Heart right ventricle (tissue), 16 donors: ENCODE measurements at regions not wholly inside any gene's neighbourhood (a gene's known extent, or its start where the extent isn't known, plus 50 kb on each side); places are given as distances from the start of the nearest gene placed in this dataset.

Experiments
- ATAC-seq, 8 donors: fragments of 200-7000 bp; cut with Tn5 transposase; one replicate each; pipeline ENCODE4 v1.9.1; 2020; ENCODE audit warnings: mild to moderate bottlenecking in 8 of 8, moderate library complexity in 8 of 8, moderate number of reproducible peaks in 1 of 8
- DNase-seq, 2 donors: peaks; one replicate each; pipeline ENCODE4 v3.0.0-alpha.2; 2020
- H3K27ac ChIP-seq, 10 donors: fragments of 200-600 bp; sonication (generic) in 2 of 10; one replicate each; pipeline versions ENCODE4 v1.5.0 to v1.8.0; 2020 to 2022; ENCODE audit warnings: mild to moderate bottlenecking in 3 of 10
- H3K27me3 ChIP-seq, 7 donors: fragments of 200-600 bp; one replicate each; pipeline ENCODE4 v1.8.0; 2021 to 2022; ENCODE audit warnings: mild to moderate bottlenecking in 2 of 7
- H3K36me3 ChIP-seq, 9 donors: fragments of 200-600 bp; sonication (generic) in 1 of 9; one replicate each; pipeline versions ENCODE4 v1.5.0 to v1.8.0; 2020 to 2022; ENCODE audit warnings: mild to moderate bottlenecking in 2 of 9
- H3K4me1 ChIP-seq, 9 donors: fragments of 200-600 bp; sonication (generic) in 1 of 9; one replicate each; pipeline versions ENCODE4 v1.5.0 to v1.8.0; 2020 to 2022; ENCODE audit warnings: mild to moderate bottlenecking in 4 of 9
- H3K4me3 ChIP-seq, 10 donors: fragments of 200-600 bp; sonication (generic) in 2 of 10; one replicate each; pipeline versions ENCODE4 v1.5.0 to v1.8.0; 2020 to 2022; ENCODE audit warnings: mild to moderate bottlenecking in 7 of 10, moderate library complexity in 2 of 10
- H3K9me3 ChIP-seq, 11 donors: fragments of 200-600 bp in 10 of 11; sonication (generic) in 2 of 11; one replicate each; pipeline versions ENCODE4 v1.5.0 to v1.8.0; 2013 to 2022; ENCODE audit warnings: mild to moderate bottlenecking in 2 of 11, control low read depth in 1 of 11, moderate library complexity in 1 of 11
- CTCF ChIP-seq, 9 donors: fragments of 200-600 bp; sonication (generic) in 2 of 9; IDR thresholded peaks; one replicate each; pipeline versions ENCODE4 v1.5.0 to v1.8.0; 2021 to 2022; ENCODE audit warnings: antibody characterized with exemption in 9 of 9, mild to moderate bottlenecking in 5 of 9, moderate library complexity in 1 of 9
- WGBS, 2 donors: extraction: QIAGEN DNeasy Blood & Tissue Kit; methylation state at CpG; one replicate each; pipeline ENCODE4 v1.1.7; 2013; ENCODE audit warnings: inconsistent platforms in 1 of 2; 5-methylcytosine and 5-hydroxymethylcytosine counted together
- intact Hi-C, 10 donors: fragments of 100-400 bp; cut with DNase I; formaldehyde crosslinking; loops; one replicate each; pipeline versions ENCODE4 v1.11.1 to v1.14.2; 2022
- donor health status: Arrhythmogenic right ventricular cardiomyopathy.
- donor health status: ischemic (EF 13 %, LVEDD 7.1; RV severe dilation, severe dysfunction).
- donor health status: healthy with polysubstance abuse.
- donor health status: DM: no; HTN: yes; CAD: no.
- donor health status: DM: no; HTN: no; CAD: no.
- donor health status: ischemic (EF 25% LVEDD 6.9; RV normal size, moderate dysfunction).
- donor health status: ischemic (EF 25% LVEDD 5.7; RV mildly dilated, moderate dysfunction).
- donor health status: healthy.
- donor health status: DM: yes; HTN: yes; CAD: no.
- donor health status: Ischemic cardiomyopathy.
- donor health status: ischemic (EF 35%, LVEDD 5.7; RV mildly dilated, moderate dysfunction).
- donor health status: nonischemic (EF 11% LVEDD 7.7; RV severe dilation, severe dysfunction).
- donor health status: DM: yes; HTN: yes; CAD: no.
- donor health status: PGD.
- donor health status: ischemic (EF 29% LVEDD 5.4; RV normal size, mild dysfunction).
- donor health status: nonischemic (EF 23%, LVEDD 6.1; RV moderate dilation, normal function).

- no peak for TF ChIP-seq CTCF (IDR thresholded peaks at IDR 0.05)
- Histone ChIP-seq H3K27ac (no peak overlapping the region), H3K4me3 (no peak overlapping the region), H3K36me3 (no peaks in the 10 kb centered on the region), H3K4me1 (peaks cover 4 to 35% (median 25%) of the 10 kb centered on the region in 9 donors), H3K27me3 (peaks cover 0 to 44% (median 35%) of the 10 kb centered on the region in 7 donors), H3K9me3 (no peaks in the 10 kb centered on the region)
- ATAC-seq (no peak), DNase-seq (no peak)
- intact Hi-C loops: loop anchor here in 1 of 10 donors (10.0 kb wide), 1 partner anchor 91 kb away; no protein-coding TSS in a partner anchor
- 38 to 45% methylated on average over 3 of the region's 3 CpGs for WGBS, 2 donors
Observed at GRCh38 chr6:166003569-166003968, 164.1 kb downstream of the TBXT start.

DNA sequence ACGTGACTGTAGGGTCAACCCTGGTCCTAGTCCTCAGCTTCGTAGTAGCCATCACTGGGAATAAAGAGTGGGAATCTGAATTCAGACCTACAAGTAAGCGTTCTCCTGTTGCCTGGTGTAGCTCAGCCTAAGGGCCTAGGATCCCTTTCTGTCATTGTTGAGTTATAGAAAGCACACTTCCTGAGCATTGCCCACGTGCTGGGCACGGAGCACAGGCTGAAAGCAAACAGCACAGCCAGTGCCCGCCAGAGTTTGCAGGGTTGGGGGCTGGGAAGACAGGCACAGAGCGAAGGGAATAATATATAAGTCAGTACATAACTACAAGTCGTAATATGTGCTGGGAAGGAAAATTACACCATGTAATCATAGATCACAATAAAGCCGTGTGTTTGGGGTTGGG is 166.3 kb downstream of the TBXT start:
- TF ChIP-seq CTCF (IDR thresholded peaks at IDR 0.05): no peak
- H3K27me3 ChIP-seq: peaks cover 0 to 22% (median 13%) of the 10 kb centered on the region in 7 donors
- no peak overlapping the region for H3K27ac ChIP-seq
- no peaks in the 10 kb centered on the region for H3K9me3 ChIP-seq
- ATAC-seq: no peak
- H3K4me1 ChIP-seq: peaks cover 0 to 13% (median 7%) of the 10 kb centered on the region in 9 donors
- no peaks in the 10 kb centered on the region for H3K36me3 ChIP-seq
- no peak for DNase-seq
- 77 to 79% methylated on average over 9 of the region's 9 CpGs for WGBS, 2 donors
- intact Hi-C loops: loop anchor here in 1 of 10 donors (10.0 kb wide), 1 partner anchor 93 kb away; no protein-coding TSS in a partner anchor
- no peak overlapping the region for H3K4me3 ChIP-seq

DNA sequence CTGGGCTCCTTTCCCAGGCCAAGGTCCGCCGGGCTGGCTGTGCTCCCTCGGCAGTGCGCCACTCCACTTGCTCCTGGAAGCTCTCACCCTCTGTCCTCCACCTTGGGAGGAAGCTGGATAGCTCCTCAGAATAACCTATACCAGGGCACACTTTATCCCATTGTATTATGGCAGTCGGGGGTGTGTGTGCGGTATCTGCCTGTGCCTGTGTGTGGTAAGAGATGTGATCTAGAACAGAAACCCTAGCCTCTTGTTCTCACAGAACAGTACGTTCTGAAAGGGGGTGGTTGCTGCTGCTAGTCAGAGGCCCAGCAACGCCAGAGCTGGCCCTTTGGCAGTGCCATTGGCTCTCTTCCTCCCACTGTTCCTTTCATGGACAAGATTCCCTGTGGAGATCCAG is 168.4 kb downstream of the TBXT start:
- Histone ChIP-seq H3K36me3 (no peaks in the 10 kb centered on the region), H3K4me1 (no peaks in the 10 kb centered on the region), H3K27ac (no peak overlapping the region), H3K9me3 (no peaks in the 10 kb centered on the region), H3K4me3 (no peak overlapping the region), H3K27me3 (peaks cover 0 to 9% (median 0%) of the 10 kb centered on the region in 7 donors)
- 89 to 96% methylated on average over 8 of the region's 8 CpGs for WGBS, 2 donors
- DNase-seq (no peak), ATAC-seq (no peak)
- intact Hi-C loops: no loop called here
- no peak for TF ChIP-seq CTCF (IDR thresholded peaks at IDR 0.05)

DNA sequence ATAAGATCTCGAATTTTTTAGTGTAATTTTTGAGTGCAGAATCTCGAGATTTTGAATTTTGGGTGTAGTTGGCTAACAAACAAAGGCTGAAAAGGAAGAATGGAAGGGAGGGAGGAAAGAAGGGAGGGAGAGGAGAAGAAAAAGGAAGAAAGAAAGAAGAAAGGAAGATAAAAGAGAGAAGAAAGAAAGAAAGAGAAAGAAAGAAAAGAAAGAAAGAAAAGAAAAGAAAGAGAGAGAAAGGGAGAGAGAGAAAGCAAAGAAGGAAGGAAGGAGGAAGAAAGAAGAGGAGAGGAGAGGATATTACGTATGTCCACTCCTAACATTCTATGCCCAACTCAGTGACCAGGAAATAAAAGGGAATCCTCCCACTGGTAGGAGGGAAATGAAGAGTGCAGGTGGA is 169.6 kb downstream of the TBXT start:
- Histone ChIP-seq H3K4me3 (no peak overlapping the region), H3K27me3 (peaks cover 0 to 9% (median 0%) of the 10 kb centered on the region in 7 donors), H3K9me3 (no peaks in the 10 kb centered on the region), H3K36me3 (no peaks in the 10 kb centered on the region), H3K4me1 (no peaks in the 10 kb centered on the region), H3K27ac (no peak overlapping the region)
- 71 to 73% methylated on average over 3 of the region's 3 CpGs for WGBS, 2 donors
- TF ChIP-seq CTCF (IDR thresholded peaks at IDR 0.05): no peak
- no peak for DNase-seq
- intact Hi-C loops: no loop called here
- ATAC-seq: no peak
